ENCODE measurements at regions not wholly inside any gene's neighbourhood (a gene's known extent, or its start where the extent isn't known, plus 50 kb on each side); places are given as distances from the start of the nearest gene placed in this dataset.
"Not testable (repeated sequence)": the region's sequence is repeated elsewhere in the genome, so short reads cannot be mapped to it uniquely, and the experiment has no call there.

DNA sequence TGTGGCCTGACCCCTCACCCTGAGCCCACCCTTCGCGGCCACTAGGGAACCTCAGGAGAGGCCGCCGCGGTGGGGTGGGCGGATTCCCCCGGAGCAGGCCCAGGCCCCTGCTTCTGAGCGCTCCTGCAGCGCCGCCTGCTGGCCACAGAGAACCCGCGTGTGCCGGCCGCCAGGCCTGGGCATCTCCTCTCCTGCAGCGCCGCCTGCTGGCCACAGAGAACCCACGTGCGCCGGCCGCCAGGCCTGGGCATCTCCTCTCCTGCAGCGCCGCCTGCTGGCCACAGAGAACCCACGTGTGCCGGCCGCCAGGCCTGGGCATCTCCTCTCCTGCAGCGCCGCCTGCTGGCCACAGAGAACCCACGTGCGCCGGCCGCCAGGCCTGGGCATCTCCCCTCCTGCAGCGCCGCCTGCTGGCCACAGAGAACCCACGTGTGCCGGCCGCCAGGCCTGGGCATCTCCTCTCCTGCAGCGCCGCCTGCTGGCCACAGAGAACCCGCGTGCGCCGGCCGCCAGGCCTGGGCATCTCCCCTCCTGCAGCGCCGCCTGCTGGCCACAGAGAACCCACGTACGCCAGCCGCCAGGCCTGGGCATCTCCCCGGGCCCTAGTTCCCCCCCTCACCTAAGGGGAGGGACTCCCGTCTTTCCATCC lies 126.1 kb downstream of the METRNL start:
- H3K79me2 ChIP-seq (ENCODE audit: control insufficient read depth, insufficient read depth, low read length); H3K4me2 ChIP-seq (ENCODE audit: insufficient read depth, low read length); H3K27me3 ChIP-seq (ENCODE audit: control insufficient read depth in 2 of 2, insufficient read depth in 2 of 2, low read length in 2 of 2); FAIRE-seq; H3K9me3 ChIP-seq (replicated peaks; ENCODE audit: control insufficient read depth, insufficient read depth, low read length); H2AFZ ChIP-seq (ENCODE audit: low read depth, low read length); POLR2A ChIA-PET; H3K4me1 ChIP-seq (ENCODE audit: control insufficient read depth, extremely low read depth, insufficient read depth, low read length); H3K36me3 ChIP-seq (ENCODE audit: control insufficient read depth in 2 of 2, extremely low read depth in 1 of 2, insufficient read depth in 2 of 2, low read length in 2 of 2); H3K4me3 ChIP-seq (replicated peaks in 1 of 3; ENCODE audit: insufficient read depth in 1 of 3, low read depth in 1 of 3, low read length in 3 of 3); intact Hi-C loops (cut with micrococcal nuclease); H3K9me1 ChIP-seq (replicated peaks; ENCODE audit: control insufficient read depth, extremely low read depth, insufficient read depth, low read length); H3K9ac ChIP-seq (replicated peaks; ENCODE audit: extremely low read depth, insufficient read depth, low read length); BruUV-seq (replicated peaks); H4K20me1 ChIP-seq (replicated peaks; ENCODE audit: control insufficient read depth, extremely low read depth, insufficient read depth, low read length); dilution Hi-C loops (cut with MboI; ENCODE audit: extremely low pct_ligation_motif_present, low sequenced_read_pairs); H3K27ac ChIP-seq (ENCODE audit: insufficient read depth, low read depth, low read length): not testable (repeated sequence)
- CTCF ChIA-PET: interaction anchor here (1.2 to 1.6 kb wide), 2 partner anchors 276 to 423 kb away, joined by 3 read pairs; no protein-coding TSS in a partner anchor
- peak; percentile 31 to 42 for TF ChIP-seq CTCF (IDR thresholded peaks at IDR 0.05; ENCODE audit: extremely low read depth in 1 of 2, insufficient read depth in 1 of 2, low read depth in 1 of 2, low read length in 2 of 2)
- DNase-seq (ENCODE audit: low read depth, low spot score): peak; percentile 46

- BruUV-seq (replicated peaks); H2AFZ ChIP-seq (ENCODE audit: low read depth, low read length); H4K20me1 ChIP-seq (replicated peaks; ENCODE audit: control insufficient read depth, extremely low read depth, insufficient read depth, low read length); FAIRE-seq; H3K27me3 ChIP-seq (ENCODE audit: control insufficient read depth in 2 of 2, insufficient read depth in 2 of 2, low read length in 2 of 2); H3K79me2 ChIP-seq (ENCODE audit: control insufficient read depth, insufficient read depth, low read length); H3K9ac ChIP-seq (replicated peaks; ENCODE audit: extremely low read depth, insufficient read depth, low read length); H3K36me3 ChIP-seq (ENCODE audit: control insufficient read depth in 2 of 2, extremely low read depth in 1 of 2, insufficient read depth in 2 of 2, low read length in 2 of 2); dilution Hi-C loops (cut with MboI; ENCODE audit: extremely low pct_ligation_motif_present, low sequenced_read_pairs); POLR2A ChIA-PET; H3K27ac ChIP-seq (ENCODE audit: insufficient read depth, low read depth, low read length); intact Hi-C loops (cut with micrococcal nuclease); H3K4me1 ChIP-seq (ENCODE audit: control insufficient read depth, extremely low read depth, insufficient read depth, low read length); H3K4me3 ChIP-seq (replicated peaks in 1 of 3; ENCODE audit: insufficient read depth in 1 of 3, low read depth in 1 of 3, low read length in 3 of 3); H3K4me2 ChIP-seq (ENCODE audit: insufficient read depth, low read length); DNase-seq (ENCODE audit: low read depth, low spot score); H3K9me3 ChIP-seq (replicated peaks; ENCODE audit: control insufficient read depth, insufficient read depth, low read length); H3K9me1 ChIP-seq (replicated peaks; ENCODE audit: control insufficient read depth, extremely low read depth, insufficient read depth, low read length): not testable (repeated sequence)
- CTCF ChIA-PET: interaction anchor here (1.2 to 1.6 kb wide), 2 partner anchors 276 to 424 kb away, joined by 3 read pairs; no protein-coding TSS in a partner anchor
Observed at GRCh38 chr17:83206036-83206394, 126.6 kb downstream of the METRNL start.

GRCh38 chr17:83206819-83207588 lies 127.6 kb downstream of the METRNL start:
- FAIRE-seq; H2AFZ ChIP-seq (ENCODE audit: low read depth, low read length); H3K9me3 ChIP-seq (replicated peaks; ENCODE audit: control insufficient read depth, insufficient read depth, low read length); H3K4me3 ChIP-seq (replicated peaks in 1 of 3; ENCODE audit: insufficient read depth in 1 of 3, low read depth in 1 of 3, low read length in 3 of 3); H3K4me2 ChIP-seq (ENCODE audit: insufficient read depth, low read length); H4K20me1 ChIP-seq (replicated peaks; ENCODE audit: control insufficient read depth, extremely low read depth, insufficient read depth, low read length); H3K36me3 ChIP-seq (ENCODE audit: control insufficient read depth in 2 of 2, extremely low read depth in 1 of 2, insufficient read depth in 2 of 2, low read length in 2 of 2); dilution Hi-C loops (cut with MboI; ENCODE audit: extremely low pct_ligation_motif_present, low sequenced_read_pairs); intact Hi-C loops (cut with micrococcal nuclease); H3K79me2 ChIP-seq (ENCODE audit: control insufficient read depth, insufficient read depth, low read length); POLR2A ChIA-PET; DNase-seq (ENCODE audit: low read depth, low spot score); H3K9ac ChIP-seq (replicated peaks; ENCODE audit: extremely low read depth, insufficient read depth, low read length); H3K9me1 ChIP-seq (replicated peaks; ENCODE audit: control insufficient read depth, extremely low read depth, insufficient read depth, low read length); H3K4me1 ChIP-seq (ENCODE audit: control insufficient read depth, extremely low read depth, insufficient read depth, low read length); H3K27ac ChIP-seq (ENCODE audit: insufficient read depth, low read depth, low read length); H3K27me3 ChIP-seq (ENCODE audit: control insufficient read depth in 2 of 2, insufficient read depth in 2 of 2, low read length in 2 of 2); BruUV-seq (replicated peaks): not testable (repeated sequence)
- CTCF ChIA-PET: interaction anchor here (1.2 to 1.6 kb wide), 2 partner anchors 277 to 425 kb away, joined by 3 read pairs; no protein-coding TSS in a partner anchor
